ENCODE measurements at regions not wholly inside any gene's neighbourhood (a gene's known extent, or its start where the extent isn't known, plus 50 kb on each side); places are given as distances from the start of the nearest gene placed in this dataset.
"Not testable (repeated sequence)": the region's sequence is repeated elsewhere in the genome, so short reads cannot be mapped to it uniquely, and the experiment has no call there.

DNA sequence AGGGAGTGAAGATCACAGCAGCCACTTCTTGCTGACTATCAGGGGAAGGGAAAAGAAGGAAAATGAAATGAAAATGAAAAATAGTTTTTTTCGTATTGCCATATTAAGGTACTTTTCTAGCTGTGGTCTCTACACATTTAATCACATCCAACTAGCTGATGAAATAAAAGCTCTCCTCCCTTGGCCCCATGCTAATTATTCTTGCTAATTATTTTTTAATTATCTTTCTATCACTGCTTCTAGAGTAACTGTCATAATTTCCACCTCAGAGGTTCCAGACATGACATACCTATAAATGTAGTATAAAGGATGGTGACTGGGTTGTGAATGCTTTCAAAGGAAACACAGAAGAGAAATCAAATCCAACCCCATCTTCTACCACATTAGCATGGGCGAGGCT, 334.1 kb upstream of the MAN1A1 start:
- DNase-seq = no peak

DNA sequence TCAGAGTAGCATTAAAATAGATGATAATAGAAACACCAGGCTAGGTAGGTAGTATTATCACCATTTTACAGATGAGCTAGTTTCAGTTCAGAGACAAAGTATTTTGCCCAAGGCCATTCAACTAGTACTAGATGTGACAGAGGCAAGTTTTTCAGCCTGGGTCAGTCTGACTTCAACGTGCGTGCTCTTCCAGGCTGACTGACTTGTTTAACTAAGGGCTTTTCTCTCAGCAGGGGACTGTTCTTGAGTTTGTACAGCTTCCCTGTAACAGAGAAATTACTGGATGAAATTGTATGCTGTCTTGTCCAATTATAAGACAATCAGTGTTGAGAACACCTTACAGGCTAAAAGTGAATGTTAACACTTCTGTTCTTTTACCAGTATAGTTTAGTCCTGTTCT, 333.5 kb upstream of the MAN1A1 start:
- DNase-seq = no peak

DNA sequence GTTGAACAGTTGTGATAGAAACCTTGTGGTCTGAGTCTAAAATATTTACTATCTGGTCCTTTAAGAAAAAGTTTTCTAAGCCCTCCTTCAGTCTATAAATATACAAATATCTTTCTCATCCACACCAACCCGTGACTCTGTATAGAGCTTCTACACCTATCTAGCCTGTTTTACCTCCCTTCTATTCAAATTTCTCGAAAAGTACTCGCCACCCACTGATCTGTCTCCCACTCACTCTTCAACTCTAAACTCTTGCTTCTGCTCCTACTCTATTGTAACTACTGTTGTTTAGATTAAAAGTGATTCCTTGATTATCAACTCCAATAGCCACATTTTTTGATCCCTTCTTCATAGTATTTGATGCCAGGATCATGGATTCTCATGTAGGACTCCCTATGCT, 329.4 kb upstream of the MAN1A1 start:
- no peak for DNase-seq

DNA sequence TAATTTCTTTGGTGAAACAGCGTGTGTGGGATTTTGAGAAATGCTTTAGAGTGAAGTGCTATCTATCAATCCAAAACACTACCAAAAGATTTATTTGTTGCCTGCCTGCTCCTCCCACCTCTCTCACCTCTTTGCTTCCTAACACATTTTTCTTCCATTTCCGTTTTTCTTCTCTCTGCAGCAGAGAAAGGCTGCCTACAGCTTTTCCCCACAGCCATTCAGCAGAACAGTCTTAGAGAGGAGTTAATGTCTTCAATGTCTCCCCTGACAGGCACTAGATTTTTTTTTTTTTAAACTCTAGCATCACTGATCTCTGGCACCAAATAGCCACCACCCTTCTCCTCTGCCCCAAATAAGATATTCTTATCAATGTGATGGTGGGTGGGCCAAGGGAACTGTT, 327.8 kb upstream of the MAN1A1 start:
- no peak for DNase-seq

DNA sequence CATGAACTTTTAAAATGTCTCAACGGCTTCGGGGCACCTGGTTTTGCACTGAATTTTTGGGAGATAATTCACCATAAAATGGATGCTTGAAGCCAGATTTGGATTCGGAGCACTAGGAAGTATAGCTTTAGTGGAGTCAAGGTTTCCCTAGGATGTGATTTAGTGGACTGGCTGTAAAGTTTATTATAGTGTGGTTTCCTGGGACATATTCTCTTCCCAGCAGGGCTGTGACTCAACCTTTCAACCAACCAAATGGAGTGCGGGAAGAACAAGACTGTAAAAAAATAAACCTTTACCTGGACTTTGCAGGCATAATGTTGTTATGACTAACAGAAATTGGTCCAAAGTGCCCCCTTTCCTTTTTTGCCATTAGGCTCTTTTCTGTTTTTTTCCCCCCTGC, 327.4 kb upstream of the MAN1A1 start:
- no peak for DNase-seq

DNA sequence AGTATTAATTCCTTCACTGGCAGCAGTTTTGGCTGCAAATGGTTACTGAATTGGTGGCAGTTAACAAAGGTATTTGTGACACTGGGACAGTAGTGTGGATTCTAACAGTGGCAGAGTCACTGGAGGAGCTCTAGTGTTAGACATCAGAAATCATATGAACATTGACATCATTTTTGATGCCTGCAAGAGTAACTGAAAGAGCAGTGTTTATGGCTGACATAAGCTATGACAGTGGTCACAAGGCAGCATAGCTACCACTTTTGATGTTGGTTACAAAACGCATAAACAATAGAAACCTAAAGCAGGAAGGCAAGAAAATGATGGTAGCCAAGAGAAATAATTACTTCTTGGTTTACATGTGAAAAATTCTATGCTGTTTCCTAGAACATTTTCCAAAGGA, 326.7 kb upstream of the MAN1A1 start:
- no peak for DNase-seq

DNA sequence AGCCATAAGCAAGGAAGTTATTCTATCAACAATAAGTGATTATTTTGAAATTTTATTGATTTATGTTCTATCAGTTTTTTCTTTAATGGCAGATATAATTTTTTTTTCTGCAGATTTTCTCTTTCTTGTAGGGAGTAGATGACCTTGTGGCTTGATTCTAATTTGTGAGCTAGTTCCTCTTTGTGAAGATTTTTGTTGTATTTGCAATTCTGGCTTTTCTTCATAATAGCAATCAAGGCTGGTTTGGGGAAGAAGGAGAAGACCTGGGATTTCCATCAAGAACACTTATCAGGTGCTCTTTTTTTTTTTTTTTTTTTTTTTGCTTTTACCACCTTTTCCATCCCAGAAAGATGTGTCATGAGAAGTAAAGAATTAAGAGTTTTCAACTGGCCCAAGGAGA, 324.2 kb upstream of the MAN1A1 start:
- no peak for DNase-seq

DNA sequence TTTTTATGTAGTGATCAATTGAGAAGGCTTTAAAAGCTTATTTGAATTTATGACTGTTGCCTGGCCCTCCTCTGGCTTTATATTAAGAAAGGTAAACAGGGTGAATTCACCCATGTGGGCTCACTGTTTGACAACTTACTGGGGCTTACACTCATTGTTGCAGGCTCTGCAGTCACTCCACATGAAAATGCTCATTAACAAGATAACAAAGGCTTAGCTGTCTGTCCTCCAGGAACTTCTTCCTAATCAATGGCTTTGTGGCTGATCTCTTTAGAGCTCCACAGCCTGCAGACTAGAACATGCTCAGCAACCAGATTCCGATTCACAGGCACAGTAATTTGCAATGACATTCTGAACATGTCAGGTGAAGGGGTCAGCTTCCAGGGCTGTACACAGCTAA, 323.2 kb upstream of the MAN1A1 start:
- no peak for DNase-seq

DNA sequence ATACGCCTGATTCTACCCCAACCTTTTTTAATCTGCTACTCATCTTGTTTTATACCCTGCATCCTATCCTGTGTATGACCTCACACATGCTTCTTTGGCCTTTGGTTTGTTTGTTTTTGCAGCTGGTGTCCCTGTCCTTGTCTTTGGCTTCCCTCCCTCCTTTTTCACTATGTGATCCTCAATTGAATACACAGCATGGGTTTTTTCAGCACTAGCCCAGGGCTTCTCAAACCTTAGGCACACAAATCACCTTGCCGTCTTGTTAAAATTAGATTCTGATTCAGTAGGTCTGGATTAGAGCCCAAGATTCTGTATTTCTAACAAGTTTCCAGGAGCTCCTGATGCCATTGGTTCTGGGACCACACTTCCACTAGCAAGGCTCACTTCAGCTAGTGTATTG, 321.5 kb upstream of the MAN1A1 start:
- no peak for DNase-seq

DNA sequence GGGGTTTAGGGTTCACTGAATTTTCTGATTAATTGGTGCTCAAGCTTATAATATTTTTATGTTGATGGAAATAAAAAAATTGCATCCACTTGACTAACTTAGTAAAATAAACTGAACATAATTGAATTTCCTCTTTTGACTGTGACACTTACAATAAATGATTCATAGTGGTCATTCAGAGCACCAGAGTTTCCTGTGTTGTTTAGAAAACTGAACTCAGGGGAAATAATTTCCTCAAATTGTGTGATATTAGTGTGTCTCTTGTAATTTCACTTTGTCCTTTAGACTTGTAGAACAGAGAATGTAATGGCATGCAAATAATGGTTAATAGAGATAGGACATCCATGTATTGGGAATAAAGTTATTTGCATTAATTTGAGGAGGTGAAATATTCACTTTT, 319.7 kb upstream of the MAN1A1 start:
- DNase-seq = no peak

DNA sequence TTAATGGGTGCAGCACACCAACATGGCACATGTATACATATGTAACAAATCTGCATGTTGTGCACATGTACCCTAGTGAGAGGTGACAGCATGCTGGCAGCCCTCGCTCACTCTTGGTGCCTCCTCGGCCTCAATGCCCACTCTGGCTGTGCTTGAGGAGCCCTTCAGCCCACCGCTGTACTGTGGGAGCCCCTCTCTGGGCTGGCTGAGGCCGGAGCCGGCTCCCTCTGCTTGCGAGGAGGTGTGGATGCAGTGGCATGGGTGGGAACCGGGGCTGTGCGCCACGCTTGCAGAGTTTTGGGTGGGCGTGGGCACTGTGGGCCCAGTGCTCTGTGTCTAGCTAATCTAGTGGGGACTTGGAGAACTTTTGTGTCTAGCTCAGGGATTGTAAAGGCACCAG, 315.9 kb upstream of the MAN1A1 start:
- DNase-seq = not testable (repeated sequence)

DNA sequence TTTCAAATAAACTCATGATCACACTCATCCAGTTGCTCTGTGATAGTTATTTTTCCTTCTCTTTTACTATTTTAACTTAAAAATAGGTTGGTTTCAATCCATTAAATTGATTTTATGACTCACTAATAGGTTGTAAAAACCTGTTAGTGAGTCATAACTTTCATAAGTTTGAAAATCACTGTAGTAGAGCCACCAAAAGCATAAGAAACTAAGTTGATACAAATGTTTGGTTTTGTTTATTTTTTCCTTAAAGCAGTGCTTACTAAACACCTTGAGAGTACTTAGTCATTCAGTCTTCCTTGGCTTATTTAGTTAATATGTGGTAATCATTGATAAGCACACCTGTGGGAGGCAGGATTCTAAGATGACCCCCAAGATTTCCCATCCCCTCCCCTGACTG, 312.1 kb upstream of the MAN1A1 start:
- no peak for DNase-seq

DNA sequence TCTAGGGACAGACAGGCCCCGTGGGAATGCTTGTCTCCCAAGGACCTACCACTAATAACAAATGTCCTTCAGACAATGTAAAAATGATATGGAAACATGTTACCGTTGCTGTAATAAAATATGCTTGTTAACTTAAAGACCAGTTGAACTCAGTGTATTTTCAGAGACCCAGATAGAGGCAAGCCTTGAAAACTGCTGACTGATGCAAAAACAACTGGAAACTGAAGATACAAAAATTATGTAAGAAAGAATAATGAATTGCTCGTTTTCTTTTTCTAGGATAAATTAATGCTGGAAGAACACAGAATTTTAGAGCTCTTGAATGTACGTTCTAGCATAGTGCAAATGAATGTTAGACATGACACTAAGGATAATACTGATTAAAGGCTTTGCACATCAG, 311.5 kb upstream of the MAN1A1 start:
- no peak for DNase-seq

DNA sequence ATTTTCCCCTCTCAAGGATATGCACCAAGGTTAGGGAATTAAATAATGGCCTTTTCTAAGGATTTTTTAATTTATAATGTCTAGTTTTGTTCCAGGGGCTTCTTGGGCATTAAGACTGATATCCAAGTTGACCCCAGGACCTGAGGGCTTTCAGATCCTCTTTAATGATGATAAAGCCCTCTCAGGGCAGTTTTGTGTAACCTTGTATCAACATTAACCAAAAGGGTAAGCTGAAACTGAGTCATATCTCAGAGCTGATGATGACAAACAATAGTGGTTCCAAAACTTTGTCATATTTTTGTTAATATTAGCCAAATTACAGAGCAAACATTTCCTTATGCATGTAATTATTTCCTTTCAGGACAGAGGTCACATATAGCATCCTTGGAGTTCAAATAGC, 309.4 kb upstream of the MAN1A1 start:
- no peak for DNase-seq

DNA sequence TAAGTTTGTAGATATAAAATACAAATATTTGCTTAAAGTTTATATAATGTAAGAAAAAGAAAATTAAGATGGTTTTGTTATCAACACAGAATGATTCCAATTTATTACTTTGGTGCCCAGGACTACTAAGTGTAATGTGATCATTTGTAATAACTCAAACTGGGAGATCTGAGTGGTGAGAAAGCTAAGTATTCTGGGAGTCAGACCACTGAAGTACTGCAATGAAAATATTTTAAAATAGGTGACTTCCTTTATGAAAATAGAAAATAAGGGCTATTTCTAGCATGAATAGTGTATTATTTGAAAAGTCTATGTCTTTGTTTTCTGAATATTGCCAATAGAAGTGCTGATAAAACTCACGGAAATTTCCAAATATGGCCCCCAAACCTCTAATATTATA, 305.6 kb upstream of the MAN1A1 start:
- DNase-seq = no peak

DNA sequence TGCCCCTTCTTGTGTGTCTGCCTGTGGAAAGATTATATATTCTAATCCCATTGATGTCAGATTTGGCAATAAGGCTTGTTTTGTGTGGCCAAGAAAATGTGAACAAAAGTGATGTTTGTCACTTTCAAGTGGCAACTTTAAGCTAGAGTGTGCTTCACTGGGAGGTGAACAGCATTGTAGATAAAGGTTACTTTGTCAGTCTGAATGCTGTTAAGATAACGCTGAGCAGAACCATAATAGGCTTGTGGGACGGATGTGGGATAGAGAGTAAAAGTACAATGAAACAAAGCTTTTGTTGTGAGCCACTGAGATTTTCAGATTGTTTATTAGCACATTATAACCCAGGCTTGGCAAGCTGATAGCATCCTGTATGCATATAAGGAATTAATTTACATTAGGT, 303.8 kb upstream of the MAN1A1 start:
- no peak for DNase-seq

DNA sequence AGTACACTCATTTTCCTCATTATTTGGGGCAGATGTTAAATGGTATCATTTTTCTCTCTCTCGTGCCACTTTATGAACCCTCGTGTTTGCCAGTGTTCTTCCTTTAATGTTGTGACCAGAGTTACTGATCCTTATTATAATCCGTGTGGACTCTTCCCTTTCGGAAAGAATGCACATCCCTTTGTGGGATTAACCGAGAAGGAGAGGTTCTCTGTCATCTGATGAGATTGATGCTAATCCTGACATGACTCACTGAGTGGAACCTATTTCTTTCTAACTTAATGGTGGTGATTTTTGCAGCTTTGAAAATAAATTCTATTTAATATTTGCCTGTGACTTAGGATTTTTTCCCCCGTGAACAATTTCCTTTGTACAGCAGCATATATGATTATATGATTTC, 300.0 kb upstream of the MAN1A1 start:
- DNase-seq = no peak

DNA sequence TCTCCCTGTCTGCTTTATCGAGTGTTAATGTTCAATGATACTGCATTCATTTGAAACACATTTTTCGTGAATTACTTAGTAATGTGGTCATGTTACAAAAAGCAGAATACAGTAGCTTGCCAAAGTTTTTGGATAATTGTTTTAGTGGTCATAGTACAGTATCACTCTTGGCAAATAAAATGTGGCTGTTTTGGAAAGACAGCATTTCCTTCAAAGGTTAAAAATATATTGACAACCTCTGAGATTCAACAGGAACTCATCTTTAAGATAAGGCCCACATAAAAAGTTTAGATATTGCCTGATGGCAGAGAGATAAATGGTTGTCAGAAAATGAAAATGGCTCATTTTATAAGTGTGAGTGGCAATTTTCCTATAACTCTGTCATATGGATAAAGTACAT, 297.7 kb upstream of the MAN1A1 start:
- DNase-seq = no peak

DNA sequence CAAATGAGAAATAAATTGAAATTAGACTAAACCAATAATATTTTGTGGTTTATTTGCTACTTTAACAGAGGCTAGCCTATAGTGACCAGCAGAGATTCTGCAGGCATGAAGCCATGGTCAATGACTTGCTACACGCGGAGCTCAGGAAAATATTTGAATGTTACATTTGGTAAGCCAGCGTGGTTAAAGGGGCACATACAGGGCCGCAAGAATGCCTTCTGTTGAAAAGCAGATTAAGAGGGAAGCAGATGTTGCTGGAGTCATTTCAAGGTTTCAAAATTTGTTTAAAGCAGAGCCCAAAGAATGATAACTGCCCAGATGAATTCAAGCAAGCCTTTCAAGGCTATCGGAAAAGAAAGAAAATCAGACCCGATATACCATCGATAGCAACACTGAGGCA, 294.3 kb upstream of the MAN1A1 start:
- no peak for DNase-seq

DNA sequence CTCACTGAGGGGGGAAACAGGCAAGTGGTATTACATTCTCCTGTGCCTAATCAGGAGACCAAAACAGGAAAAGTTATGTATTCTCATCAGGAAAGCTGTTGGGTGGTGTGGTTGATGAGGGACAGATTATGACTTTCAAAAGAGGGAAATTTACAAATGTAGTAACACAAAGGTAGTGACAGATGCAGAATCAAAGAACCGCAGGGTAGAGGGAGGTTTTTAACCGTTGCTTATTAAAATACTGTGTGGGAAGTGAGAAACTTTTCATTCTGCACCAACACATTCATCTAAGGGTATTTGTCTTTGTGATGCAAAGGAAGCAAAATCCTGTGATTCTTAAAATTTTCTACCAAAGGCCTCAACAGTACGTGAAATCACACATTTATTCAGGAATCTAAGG, 288.2 kb upstream of the MAN1A1 start:
- no peak for DNase-seq

DNA sequence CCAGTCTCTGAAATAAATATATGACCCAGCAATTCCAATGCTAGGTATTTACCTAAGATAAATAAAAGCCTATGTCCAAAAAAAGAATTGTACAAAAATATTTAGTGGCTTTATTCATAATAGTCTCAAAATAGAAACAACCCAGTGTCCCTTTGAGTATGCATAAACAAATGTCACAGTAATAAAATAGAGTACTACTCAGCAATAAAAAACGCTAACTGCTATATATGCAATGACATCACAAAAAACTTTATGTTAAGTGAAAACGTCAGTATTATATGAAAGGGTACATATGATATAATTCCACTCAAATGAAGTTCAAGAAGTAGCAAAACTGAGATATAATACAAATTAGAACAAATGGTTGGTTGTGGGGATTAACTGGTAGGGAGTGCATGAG, 286.5 kb upstream of the MAN1A1 start:
- DNase-seq = no peak

DNA sequence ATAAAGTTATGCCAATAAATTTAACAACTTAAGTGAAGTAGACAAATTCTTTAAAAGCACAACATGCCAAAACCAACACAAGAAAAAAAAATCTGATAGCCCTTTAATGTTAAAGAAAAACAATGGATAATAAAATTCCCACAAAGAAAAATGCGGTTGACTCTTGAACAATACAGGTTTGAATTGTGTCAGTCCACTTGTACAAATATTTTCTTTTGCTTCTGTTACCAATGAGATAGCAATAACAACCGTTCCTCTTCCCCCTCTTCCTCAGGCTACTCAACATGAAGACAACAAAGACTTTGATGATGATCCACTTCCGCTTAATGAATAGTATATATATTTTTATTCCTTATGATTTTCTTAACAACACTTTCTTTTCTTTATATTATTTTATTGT, 283.9 kb upstream of the MAN1A1 start:
- no peak for DNase-seq

DNA sequence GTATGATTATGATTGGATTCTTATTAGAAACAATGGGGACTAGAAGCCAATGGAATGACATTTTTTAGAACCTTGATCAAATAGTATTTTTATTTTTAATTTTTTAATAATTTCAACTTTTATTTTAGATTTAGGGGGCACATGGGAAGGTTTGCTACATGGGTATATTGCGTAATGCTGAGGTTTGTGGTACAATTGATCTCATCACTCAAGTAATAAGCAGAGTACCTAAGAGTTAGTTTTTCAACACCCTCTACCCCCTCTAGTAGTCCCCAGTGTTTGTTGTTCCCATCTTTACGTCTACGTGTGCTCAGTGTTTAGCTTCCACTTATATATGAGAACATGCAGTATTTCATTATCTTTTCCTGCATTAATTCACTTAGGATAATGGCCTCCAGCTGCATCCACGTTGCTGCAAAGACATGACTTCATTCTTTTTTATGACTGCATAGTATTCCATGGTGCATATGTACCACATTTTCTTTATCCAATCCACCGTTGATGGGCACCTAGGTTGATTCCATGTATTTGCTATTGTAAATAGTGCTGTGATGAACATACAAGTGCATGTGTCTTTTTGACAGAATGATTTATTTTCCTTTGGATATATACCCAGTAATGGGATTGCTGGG, 281.1 kb upstream of the MAN1A1 start:
- DNase-seq = no peak

DNA sequence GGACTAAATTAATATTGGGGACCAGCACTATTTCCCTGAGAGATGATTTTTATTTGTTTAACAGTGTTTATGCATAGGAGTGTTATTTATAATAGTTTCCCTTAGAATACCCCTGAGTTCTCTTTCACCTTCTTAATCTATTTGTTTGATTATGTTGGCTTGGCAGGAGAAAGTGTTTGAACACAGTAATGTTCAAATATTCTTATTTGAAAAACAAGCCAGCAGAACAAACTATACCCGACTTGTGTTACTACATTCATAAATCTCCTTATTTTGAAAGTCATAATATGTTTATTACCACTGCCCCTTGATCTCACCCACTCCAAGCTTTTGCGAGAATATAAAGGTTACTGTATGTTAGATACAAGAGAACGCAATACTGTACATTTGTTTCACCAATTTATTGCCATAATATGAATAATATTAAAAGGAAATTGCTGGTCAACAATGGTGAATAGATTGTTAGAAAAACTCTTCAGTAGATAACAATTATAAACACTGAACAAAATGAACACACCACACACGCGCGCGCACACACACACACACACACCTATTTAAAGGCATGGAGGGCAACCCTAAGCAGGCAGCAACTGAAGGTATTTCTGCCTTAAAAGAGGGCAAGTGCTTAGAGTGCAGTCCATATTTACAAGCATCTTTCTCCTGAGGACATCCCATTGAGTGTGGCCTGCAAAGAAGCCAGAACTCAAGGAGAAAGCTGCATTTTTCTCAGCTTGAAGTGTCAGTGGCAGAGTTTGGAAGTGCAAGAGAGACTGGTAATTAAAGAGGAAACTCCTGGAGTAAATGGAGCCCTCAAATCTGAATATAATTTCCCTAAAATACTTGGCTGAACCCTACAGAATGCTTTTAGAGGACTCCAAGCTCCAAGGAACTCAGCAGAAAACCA, 279.4 kb upstream of the MAN1A1 start:
- DNase-seq = no peak

Measured in activated CD8-positive, alpha-beta memory T cell treated with anti-CD3 and anti-CD28 coated beads, Interleukin-2, amount 50 U/mL, for 48 hours (primary cell).